ENCODE measurements at regions not wholly inside any gene's neighbourhood (a gene's known extent, or its start where the extent isn't known, plus 50 kb on each side); places are given as distances from the start of the nearest gene placed in this dataset.

DNA sequence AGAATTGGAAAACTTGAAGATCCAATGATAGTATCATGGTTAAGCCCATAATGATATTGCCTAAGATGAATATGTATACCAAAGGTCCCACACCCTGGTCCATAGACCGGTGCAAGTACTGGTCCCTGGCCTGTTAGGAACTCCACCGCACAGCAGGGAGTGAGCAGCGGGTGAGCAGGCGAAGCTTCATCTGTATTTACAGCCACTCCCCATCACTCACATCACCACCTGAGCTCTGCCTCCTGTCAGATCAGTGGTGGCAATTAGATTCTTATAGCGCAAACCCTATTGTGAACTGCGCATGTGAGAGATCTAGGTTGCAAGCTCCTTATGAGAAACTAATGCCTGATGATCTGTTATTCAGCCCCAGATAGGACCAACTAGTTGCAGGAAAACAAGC, 402.4 kb downstream of the EPHA4 start:
- Mint-ChIP-seq H3K27me3 (no peaks in the 10 kb centered on the region), H3K4me1 (ENCODE audit: low read depth) (no peaks in the 10 kb centered on the region), H3K9me3 (no peaks in the 10 kb centered on the region), H3K36me3 (ENCODE audit: low read depth) (no peaks in the 10 kb centered on the region), H3K27ac (no peak overlapping the region), H3K4me3 (no peak overlapping the region)
- intact Hi-C loops (cut with micrococcal nuclease), result no loop called here

DNA sequence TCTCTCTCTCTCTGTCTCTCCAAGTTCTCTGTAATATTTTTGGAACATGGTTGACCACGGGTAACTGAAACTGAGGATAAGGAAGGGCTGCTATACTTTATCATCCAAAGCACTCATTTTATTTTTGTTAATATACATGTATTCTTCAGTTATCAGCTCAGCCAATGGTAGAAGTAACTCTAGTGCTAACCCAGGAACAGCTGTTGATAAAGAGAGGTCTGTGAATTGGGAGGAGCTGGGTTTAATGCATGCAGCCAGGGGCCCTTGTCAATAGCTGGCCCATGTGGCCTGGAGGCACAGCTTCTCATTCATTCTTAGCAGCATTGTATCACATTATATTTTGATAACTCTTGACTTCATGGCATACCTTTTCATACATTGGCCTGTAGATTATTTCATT, 401.6 kb downstream of the EPHA4 start:
- no peak overlapping the region for H3K4me3 Mint-ChIP-seq
- intact Hi-C loops (cut with micrococcal nuclease), result no loop called here
- no peaks in the 10 kb centered on the region for H3K36me3 Mint-ChIP-seq (ENCODE audit: low read depth)
- H3K27ac Mint-ChIP-seq, result no peak overlapping the region
- H3K27me3 Mint-ChIP-seq, result no peaks in the 10 kb centered on the region
- H3K9me3 Mint-ChIP-seq, result no peaks in the 10 kb centered on the region
- H3K4me1 Mint-ChIP-seq (ENCODE audit: low read depth), result no peaks in the 10 kb centered on the region

DNA sequence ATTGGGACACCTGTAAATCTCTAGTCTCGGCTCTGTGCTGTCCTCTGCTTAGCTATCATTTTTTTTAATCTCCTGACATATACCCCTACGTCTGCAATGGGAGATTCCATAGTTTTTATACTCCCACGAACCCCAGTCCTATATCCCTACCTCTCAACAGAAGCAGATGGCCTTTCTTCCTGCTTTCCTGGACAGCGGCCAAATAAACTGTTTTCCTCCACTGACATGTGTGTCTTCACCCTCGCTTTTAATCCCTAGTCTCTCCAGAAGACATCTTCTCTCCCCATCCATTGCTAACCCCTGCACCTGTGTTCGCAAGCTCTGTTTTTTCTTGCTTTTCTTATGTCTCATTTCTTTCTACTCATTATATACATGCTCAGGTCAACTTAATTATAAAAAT, 395.4 kb downstream of the EPHA4 start:
- Mint-ChIP-seq H3K27me3 (no peaks in the 10 kb centered on the region), H3K9me3 (peaks cover 11% of the 10 kb centered on the region), H3K36me3 (ENCODE audit: low read depth) (no peaks in the 10 kb centered on the region), H3K4me1 (ENCODE audit: low read depth) (no peaks in the 10 kb centered on the region), H3K4me3 (no peak overlapping the region), H3K27ac (no peak overlapping the region)
- intact Hi-C loops (cut with micrococcal nuclease), result no loop called here

DNA sequence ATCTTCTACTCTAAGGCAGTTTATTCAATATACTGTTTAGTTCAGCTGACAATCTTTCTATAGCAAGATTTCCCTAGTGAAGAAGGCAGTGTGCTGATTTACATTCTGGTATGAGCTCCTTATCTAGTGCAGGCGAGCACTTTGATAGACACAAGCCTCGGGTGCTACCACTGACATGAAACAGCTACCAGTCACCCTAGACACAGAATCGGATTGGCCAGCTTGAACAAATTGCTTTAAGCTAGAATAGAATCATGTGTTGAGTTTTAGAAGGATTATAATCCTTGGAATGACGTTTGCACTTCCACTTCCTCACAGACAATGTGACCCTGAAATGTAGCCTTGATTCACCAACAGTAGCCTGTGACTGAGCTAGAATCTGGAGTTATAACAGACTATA, 394.0 kb downstream of the EPHA4 start:
- intact Hi-C loops (cut with micrococcal nuclease), result no loop called here
- no peaks in the 10 kb centered on the region for H3K36me3 Mint-ChIP-seq (ENCODE audit: low read depth)
- H3K27me3 Mint-ChIP-seq, result no peaks in the 10 kb centered on the region
- no peak overlapping the region for H3K4me3 Mint-ChIP-seq
- H3K4me1 Mint-ChIP-seq (ENCODE audit: low read depth), result no peaks in the 10 kb centered on the region
- H3K9me3 Mint-ChIP-seq, result peaks cover 11% of the 10 kb centered on the region
- H3K27ac Mint-ChIP-seq, result no peak overlapping the region

DNA sequence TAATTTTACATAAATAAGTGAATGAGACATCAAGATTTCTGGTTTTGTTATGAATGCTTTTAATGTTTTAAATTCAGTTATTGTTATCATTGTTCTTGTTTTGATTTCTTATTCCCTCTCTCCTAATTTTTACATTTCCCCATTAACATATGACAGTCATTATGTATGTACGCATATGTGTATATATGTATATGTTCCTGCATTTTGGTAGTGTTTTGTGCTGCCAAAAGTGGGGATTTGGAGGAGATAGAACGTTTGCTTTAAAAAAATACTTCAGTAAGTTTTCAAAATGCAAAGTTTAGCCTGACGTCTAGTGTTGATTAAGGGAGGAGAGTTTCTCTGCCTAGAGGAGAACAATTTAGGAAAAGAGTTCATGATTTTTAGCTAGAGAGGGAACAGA, 385.2 kb downstream of the EPHA4 start:
- Mint-ChIP-seq H3K27ac (no peak overlapping the region), H3K4me3 (no peak overlapping the region), H3K36me3 (ENCODE audit: low read depth) (no peaks in the 10 kb centered on the region), H3K9me3 (peaks cover 16% of the 10 kb centered on the region), H3K4me1 (ENCODE audit: low read depth) (no peaks in the 10 kb centered on the region), H3K27me3 (no peaks in the 10 kb centered on the region)
- intact Hi-C loops (cut with micrococcal nuclease), result no loop called here

DNA sequence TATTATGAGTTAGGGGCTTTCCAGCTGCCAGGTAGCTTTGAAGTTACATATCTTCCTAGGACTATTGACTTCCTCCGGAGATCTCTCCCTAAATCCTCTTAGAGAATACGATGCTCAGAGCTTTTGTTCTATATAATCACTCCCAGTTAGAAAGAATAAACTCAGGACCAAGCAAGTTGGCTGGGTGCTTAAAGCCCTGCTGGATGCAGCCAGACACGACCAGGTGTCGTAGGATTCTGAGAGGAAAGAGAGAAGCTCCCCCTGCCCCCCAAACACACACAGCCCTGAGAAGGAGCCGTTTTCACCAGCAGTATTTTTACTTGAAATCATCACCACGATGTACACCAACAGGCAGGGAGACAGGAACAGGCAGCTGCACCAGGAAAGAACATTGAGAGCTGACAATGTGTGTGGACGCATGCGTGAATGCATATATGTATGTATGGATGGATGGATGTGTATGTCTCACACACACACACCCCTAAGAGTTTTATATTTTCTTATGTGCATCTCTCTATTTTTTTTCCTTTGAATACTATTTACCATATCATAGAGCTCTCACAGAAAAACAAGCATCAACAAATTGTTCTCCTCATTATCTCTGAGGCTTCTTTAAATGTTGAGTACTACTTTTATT, 382.6 kb downstream of the EPHA4 start:
- Mint-ChIP-seq H3K36me3 (ENCODE audit: low read depth) (no peaks in the 10 kb centered on the region), H3K27me3 (no peaks in the 10 kb centered on the region), H3K27ac (no peak overlapping the region)

DNA sequence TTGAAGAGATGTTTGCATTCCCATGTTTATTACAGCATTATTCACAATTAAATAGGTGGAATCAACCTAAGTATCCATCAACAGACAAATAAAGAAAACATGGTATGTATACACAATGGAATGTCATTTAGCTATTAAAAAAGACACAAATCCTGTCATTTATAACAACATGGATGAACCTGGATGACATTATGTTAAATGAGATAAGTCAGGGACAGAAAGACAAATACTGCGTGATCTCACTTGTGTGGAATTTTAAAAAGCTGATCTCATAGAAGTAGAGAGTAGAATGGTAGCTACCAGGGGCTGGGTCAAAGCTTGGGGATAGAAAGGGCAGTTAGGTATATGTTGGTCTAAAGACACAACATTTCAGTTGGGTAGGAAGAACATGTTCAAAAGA, 376.3 kb downstream of the EPHA4 start:
- Mint-ChIP-seq H3K27ac (no peak overlapping the region), H3K4me1 (ENCODE audit: low read depth) (no peaks in the 10 kb centered on the region)

More for the DNA sequence above, 382.6 kb downstream of the EPHA4 start:
- intact Hi-C loops (cut with micrococcal nuclease), result no loop called here
- Mint-ChIP-seq H3K9me3 (peaks cover 16% of the 10 kb centered on the region), H3K4me3 (no peak overlapping the region), H3K4me1 (ENCODE audit: low read depth) (no peaks in the 10 kb centered on the region)

DNA sequence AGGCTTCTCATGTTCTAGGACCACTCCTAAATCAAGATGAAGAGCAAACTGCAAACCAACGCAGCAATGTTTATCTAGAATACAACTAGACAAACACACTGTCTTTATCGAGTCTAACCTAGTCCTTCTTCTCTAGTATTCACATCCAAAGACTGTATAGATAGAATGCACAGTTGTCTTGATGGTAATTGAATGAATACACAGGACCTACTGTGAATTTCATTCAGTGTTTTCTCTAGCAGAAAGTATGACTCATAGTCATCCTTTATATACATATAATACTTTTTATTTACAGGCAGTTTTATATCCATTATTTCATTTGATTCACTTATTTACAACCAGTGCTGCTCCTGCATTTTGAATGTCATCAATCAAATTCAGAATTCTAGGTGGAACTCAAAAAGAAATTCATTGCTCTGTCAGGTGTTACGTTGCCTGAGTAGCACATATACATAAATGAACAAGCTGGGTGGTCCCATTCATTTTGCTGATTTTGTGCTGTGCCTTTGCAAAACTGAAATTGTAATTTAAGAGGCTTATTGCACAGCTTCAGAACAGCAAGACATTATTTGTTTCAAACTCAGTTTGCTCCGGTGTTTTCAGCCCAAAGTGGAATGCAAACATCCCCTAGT, 374.8 kb downstream of the EPHA4 start:
- no peaks in the 10 kb centered on the region for H3K4me1 Mint-ChIP-seq (ENCODE audit: low read depth)
- H3K27me3 Mint-ChIP-seq, result no peaks in the 10 kb centered on the region
- no peak overlapping the region for H3K27ac Mint-ChIP-seq
- no peaks in the 10 kb centered on the region for H3K36me3 Mint-ChIP-seq (ENCODE audit: low read depth)
- no peaks in the 10 kb centered on the region for H3K9me3 Mint-ChIP-seq
- intact Hi-C loops (cut with micrococcal nuclease), result no loop called here
- H3K4me3 Mint-ChIP-seq, result no peak overlapping the region

More for the DNA sequence above, 376.3 kb downstream of the EPHA4 start:
- Mint-ChIP-seq H3K9me3 (no peaks in the 10 kb centered on the region), H3K36me3 (ENCODE audit: low read depth) (no peaks in the 10 kb centered on the region), H3K4me3 (no peak overlapping the region), H3K27me3 (no peaks in the 10 kb centered on the region)
- intact Hi-C loops (cut with micrococcal nuclease), result no loop called here

DNA sequence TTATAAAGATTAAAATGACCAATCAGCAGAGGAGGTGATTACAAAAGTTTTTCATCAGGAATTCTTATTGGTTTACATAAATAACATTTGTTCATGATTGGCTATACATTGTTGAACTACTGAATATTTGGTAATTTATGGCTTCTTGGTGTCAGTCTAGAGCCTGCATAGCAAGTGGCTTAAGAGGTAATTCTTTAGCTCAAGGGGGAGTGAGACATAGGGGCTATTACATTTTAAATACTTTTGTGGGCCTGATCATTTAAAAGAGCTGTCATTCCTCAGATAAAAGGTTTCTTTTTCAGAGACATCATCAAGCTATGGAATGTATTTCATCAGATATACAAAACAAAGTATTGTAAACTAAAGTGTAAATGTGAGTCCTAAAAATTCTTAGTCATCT, 373.8 kb downstream of the EPHA4 start:
- Mint-ChIP-seq H3K9me3 (no peaks in the 10 kb centered on the region), H3K36me3 (ENCODE audit: low read depth) (no peaks in the 10 kb centered on the region), H3K27me3 (no peaks in the 10 kb centered on the region), H3K4me1 (ENCODE audit: low read depth) (no peaks in the 10 kb centered on the region), H3K4me3 (no peak overlapping the region), H3K27ac (no peak overlapping the region)
- intact Hi-C loops (cut with micrococcal nuclease), result no loop called here

DNA sequence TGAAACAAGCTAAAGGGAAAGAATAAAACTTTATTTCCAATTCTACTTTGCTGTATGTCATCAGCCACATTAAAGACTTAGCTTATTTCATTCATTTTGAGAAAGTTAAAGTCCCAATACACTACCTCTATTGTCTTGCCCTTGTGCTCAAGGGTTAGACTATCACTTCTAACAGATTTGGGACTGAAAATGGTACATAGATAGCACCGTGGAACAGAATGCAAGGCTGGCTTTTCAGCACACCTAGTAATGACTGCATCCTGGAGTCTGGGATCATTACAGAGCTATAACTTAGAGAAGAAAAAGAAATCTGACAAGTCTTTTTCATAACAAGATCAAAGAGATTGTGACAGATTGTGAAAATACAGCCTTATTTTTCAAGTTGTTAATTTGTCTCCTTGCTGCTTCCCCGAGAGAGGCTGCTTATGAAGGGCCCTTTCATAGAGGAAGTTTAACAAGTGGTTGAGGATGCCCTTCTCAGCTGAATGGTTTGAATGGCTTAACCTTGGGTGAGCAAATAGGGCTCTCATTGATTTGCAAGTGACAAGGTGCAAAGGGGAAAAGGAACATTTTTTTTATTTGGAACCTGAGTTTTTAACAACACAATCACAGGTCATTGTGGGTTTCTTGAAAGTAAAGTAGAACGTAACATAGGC, 371.8 kb downstream of the EPHA4 start:
- intact Hi-C loops (cut with micrococcal nuclease), result no loop called here
- H3K27me3 Mint-ChIP-seq, result no peaks in the 10 kb centered on the region
- no peak overlapping the region for H3K27ac Mint-ChIP-seq
- H3K36me3 Mint-ChIP-seq (ENCODE audit: low read depth), result no peaks in the 10 kb centered on the region
- no peaks in the 10 kb centered on the region for H3K4me1 Mint-ChIP-seq (ENCODE audit: low read depth)
- H3K9me3 Mint-ChIP-seq, result no peaks in the 10 kb centered on the region
- H3K4me3 Mint-ChIP-seq, result no peak overlapping the region

DNA sequence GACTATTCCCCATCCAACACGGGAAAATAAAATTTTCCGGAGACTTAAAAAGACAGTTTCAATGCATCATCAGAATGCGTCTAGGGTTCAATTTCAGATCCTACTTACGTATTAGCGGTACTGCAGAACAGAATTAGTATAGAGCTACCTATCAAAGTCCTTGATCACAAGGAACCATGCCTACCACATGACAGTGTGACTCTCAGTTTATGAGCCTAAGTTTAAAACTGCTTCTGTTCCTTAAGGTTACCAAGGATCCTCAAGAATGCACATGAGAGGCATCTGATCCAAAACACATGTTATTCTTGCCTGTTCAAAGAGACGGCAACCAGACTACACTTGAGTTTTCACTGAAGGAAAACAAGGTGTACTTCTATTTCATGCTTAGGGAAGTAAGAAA, 369.7 kb downstream of the EPHA4 start:
- Mint-ChIP-seq H3K9me3 (no peaks in the 10 kb centered on the region), H3K4me1 (ENCODE audit: low read depth) (no peaks in the 10 kb centered on the region), H3K36me3 (ENCODE audit: low read depth) (no peaks in the 10 kb centered on the region), H3K27ac (no peak overlapping the region), H3K4me3 (no peak overlapping the region), H3K27me3 (no peaks in the 10 kb centered on the region)
- intact Hi-C loops (cut with micrococcal nuclease), result no loop called here

DNA sequence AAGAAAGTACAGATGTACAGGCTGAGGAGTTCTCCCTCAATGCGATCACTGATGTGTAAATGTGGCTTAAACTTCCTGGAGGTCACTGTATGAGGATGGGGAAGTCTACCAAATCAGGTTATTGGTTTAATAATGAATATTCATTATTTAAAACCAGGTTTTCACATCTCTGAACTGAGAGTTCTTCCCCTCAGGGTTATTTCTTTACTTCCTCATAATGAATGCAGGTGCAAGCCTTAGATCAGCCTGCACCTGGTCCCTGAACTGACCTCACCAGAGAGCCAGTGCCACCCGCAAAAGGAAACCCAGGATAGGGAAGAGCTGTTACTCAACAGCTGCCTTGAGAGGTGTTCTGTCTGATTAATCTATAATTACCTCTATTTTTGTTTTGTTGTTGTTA, 369.0 kb downstream of the EPHA4 start:
- no peaks in the 10 kb centered on the region for H3K27me3 Mint-ChIP-seq
- no peaks in the 10 kb centered on the region for H3K36me3 Mint-ChIP-seq (ENCODE audit: low read depth)
- H3K9me3 Mint-ChIP-seq, result peaks cover 3% of the 10 kb centered on the region
- H3K27ac Mint-ChIP-seq, result no peak overlapping the region
- no peaks in the 10 kb centered on the region for H3K4me1 Mint-ChIP-seq (ENCODE audit: low read depth)
- intact Hi-C loops (cut with micrococcal nuclease), result no loop called here
- no peak overlapping the region for H3K4me3 Mint-ChIP-seq

DNA sequence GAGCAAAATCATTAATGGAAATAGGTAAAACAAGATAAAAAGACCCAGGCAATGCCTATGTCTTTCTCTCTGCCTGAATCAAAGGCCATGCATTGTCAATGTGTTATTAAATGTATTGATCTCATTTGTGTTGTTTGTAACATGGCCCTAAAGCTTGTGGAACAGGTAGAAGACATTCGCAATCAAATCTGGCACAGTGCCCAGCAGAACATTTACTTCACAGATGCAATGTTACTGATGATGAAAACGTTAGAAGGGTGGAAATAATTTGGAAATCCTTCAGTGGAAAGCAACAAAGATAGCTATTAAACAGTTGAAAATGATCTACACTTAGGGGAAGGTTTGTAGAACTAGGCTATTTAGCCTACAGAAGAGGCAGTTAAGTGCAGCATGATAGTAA, 368.2 kb downstream of the EPHA4 start:
- Mint-ChIP-seq H3K4me3 (no peak overlapping the region), H3K27me3 (no peaks in the 10 kb centered on the region), H3K27ac (no peak overlapping the region), H3K36me3 (ENCODE audit: low read depth) (no peaks in the 10 kb centered on the region), H3K4me1 (ENCODE audit: low read depth) (no peaks in the 10 kb centered on the region), H3K9me3 (peaks cover 10% of the 10 kb centered on the region)
- intact Hi-C loops (cut with micrococcal nuclease), result no loop called here

DNA sequence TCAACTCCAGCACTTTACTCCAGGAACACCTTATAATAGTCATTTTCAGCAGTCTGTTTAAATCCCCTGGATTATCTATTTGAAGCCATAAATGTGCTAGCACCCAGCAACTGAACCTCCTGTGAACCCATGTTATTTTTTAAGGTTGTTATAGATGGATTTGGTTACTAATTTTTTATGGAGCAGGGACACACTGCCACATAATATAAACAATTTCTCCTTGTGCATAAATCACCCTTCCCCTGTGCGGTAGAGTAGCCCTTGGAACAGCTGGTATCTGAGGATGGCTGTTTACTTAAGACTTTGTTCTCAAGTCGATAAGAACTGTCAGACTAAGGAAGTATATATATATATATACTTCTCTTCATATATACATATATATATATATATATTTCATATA, 367.4 kb downstream of the EPHA4 start:
- Mint-ChIP-seq H3K27ac (no peak overlapping the region), H3K4me1 (ENCODE audit: low read depth) (no peaks in the 10 kb centered on the region), H3K4me3 (no peak overlapping the region), H3K36me3 (ENCODE audit: low read depth) (no peaks in the 10 kb centered on the region), H3K9me3 (peaks cover 13% of the 10 kb centered on the region), H3K27me3 (no peaks in the 10 kb centered on the region)
- intact Hi-C loops (cut with micrococcal nuclease), result no loop called here
